GM18861 (cell line): ENCODE measurements at regions not wholly inside any gene's neighbourhood (a gene's known extent, or its start where the extent isn't known, plus 50 kb on each side); places are given as distances from the start of the nearest gene placed in this dataset.

ENCODE experiments used
- ATAC-seq: cut with Tn5 transposase; IDR thresholded peaks from one replicate; pipeline ENCODE4 v1.9.1; 2021; ENCODE audit not compliant: unreplicated experiment

GRCh38 chr4:120434756-120435155 is 368.1 kb upstream of the MAD2L1 start:
- ATAC-seq: no peak

GRCh38 chr4:120432301-120432860 is 365.7 kb upstream of the MAD2L1 start:
- no peak for ATAC-seq

DNA sequence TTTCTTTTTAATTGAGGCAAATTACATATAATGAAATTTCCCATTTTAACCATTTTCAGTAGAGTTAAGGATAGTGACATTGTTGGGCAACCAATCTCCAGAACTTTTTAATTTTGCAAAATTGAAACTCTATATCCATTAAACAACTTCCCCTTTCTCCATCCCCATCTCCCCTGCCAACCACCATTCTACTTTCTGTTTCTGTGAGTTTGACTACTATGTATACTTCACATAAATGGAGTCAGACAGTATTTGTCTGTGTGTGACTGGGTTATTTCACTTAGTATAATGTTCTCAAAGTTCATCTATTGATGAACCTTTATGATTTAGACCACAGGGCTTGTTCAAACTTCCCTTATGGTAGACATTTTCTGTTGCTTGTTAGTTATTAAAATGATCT is 364.5 kb upstream of the MAD2L1 start:
- no peak for ATAC-seq

DNA sequence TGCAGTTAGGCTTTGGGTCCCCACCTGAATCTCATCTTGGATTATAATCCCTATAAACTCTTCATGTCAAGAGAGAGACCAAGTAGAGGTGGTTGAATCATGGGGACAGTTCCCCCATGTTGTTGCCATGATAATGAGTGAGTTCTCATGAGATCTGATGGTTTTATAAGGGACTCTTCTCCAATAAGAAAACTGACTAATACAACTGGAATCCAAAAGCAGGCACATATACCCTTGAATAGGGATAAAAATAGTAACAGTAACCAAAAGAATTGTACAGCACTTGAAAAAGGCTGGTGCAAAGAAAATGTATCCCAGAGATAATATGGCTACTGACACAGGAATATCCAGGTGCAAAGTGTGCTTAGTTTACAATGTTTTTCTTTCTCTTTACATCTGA is 351.5 kb upstream of the MAD2L1 start:
- no peak for ATAC-seq

- ATAC-seq: no peak
Measured at GRCh38 chr4:120415896-120416295, 349.2 kb upstream of the MAD2L1 start.

GRCh38 chr4:120406960-120407359 is 340.3 kb upstream of the MAD2L1 start:
- ATAC-seq: no peak

DNA sequence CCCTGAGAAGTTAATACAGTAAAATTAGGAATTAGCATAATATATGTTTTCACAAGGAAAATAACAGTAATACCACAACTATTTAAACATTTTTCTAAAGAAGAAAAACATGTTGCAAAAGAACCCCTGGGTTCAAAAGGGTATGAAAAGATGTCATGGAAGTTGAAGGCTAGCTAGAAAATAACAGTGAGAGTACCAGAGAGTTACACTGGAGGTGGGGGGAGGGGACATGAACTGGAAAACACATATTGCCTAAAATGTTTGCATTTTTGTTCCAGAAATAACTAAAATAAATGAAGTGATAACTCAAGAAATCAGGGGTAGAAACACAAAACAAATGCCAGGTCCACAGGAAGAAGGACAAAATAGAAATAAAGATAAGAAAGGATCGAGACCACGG is 336.6 kb upstream of the MAD2L1 start:
- ATAC-seq: no peak

GRCh38 chr4:120400441-120400840 is 333.8 kb upstream of the MAD2L1 start:
- no peak for ATAC-seq

GRCh38 chr4:120399826-120400225 is 333.2 kb upstream of the MAD2L1 start:
- no peak for ATAC-seq

DNA sequence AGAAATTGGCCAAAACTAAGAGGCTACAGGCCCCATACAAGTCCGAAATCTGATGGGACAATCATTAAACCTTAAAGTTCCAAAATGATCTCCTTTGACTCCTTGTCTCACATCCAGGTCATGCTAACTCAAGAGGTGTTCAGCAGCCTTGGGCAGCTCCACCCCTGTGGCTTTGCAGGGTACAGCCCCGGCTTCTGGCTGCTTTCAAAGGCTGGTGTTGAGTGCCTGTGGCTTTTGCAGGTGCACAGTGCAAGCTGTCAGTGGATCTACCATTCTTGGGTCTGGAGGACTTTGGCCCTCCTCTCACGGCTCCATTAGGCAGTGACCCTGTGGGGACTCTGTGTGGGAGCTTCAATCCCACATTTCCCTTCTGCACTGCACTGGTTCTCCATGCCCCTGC is 329.1 kb upstream of the MAD2L1 start:
- no peak for ATAC-seq

GRCh38 chr4:120355881-120356280 is 289.2 kb upstream of the MAD2L1 start:
- ATAC-seq: no peak

- ATAC-seq: no peak
Measured at GRCh38 chr4:120354381-120354780, 287.7 kb upstream of the MAD2L1 start.

DNA sequence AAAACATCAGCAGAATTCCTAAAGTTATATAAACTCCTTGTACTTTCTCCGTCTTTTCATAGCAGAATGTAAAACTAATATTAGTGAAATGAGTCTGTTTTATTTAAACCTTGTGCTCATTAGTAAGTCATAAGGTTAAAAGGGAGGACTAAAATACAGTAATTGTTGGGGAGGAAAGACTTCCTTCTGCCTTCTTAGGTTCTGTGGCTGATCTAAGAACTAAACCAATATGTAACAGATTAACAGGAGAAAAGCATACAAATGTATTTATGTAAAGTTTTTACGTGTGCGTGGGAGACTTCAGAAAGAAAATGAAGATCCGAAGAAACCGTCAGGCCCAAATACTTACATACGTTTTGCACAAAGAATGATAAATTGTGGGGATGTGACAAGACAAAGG is 286.6 kb upstream of the MAD2L1 start:
- ATAC-seq: no peak

- no peak for ATAC-seq
Measured at GRCh38 chr4:120352739-120353138, 286.1 kb upstream of the MAD2L1 start.

- ATAC-seq: no peak
Measured at GRCh38 chr4:120348948-120349347, 282.3 kb upstream of the MAD2L1 start.

GRCh38 chr4:120348521-120348920 is 281.9 kb upstream of the MAD2L1 start:
- ATAC-seq: no peak

DNA sequence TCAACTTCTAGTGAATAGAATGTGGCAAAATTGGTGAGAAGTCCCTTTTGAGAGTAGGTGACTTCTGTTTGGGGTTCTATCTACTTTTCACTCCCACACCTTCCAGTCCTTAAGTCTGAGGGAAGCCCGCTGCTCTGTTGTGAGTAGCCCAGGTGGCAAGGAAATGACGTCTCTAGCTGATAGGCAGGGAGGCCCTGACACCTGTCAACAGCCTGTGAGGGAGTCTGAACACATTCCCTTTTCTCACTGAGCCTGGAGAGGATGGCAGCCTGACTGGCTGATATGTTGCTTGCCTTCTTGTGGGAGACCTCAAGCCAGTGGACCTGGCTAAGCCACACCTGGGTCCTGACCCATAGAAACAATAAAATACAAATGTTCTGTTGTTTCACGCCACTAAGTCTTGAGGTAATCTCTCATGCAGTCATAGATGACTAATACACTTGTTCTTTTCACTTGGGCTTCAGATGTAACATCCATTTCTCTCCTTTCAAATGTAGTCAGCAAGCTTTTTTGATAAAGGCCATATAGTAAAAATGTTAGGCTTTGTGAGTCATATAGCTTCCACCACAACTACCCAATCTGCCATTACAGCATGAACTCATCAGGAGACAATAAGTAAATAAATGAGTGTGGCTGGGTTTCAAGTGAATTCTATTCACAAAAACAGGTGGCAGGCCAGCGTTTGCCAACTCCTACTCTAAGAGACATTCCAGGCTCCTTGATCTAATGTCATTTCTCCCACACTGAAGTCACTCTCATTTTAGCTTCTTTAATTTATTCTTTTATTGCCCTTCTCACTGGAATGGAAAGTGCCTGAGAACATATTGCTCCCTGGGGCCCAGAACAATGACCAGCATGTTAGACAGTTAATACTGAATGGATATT is 265.1 kb upstream of the MAD2L1 start:
- ATAC-seq: no peak

GRCh38 chr4:120329386-120329785 is 262.7 kb upstream of the MAD2L1 start:
- ATAC-seq: no peak

DNA sequence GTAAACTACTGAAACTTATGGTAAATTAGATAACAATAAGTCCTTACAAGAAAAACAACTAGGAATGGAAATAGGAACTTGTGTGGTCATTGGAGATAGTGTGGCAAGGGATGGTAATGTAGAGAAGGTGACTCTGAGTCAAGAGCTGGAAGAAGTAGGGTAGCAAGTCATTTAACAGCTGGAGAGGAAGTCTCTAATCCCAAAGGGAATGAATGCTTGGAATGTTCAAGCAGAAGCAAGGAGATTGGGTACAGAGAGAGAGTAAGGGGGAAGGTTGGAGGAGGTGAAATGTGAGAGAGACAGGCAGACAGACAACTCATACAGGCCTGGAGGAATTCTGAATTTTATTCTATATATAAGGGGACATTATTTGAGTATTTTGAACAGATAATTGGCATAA is 260.6 kb upstream of the MAD2L1 start:
- ATAC-seq: no peak

DNA sequence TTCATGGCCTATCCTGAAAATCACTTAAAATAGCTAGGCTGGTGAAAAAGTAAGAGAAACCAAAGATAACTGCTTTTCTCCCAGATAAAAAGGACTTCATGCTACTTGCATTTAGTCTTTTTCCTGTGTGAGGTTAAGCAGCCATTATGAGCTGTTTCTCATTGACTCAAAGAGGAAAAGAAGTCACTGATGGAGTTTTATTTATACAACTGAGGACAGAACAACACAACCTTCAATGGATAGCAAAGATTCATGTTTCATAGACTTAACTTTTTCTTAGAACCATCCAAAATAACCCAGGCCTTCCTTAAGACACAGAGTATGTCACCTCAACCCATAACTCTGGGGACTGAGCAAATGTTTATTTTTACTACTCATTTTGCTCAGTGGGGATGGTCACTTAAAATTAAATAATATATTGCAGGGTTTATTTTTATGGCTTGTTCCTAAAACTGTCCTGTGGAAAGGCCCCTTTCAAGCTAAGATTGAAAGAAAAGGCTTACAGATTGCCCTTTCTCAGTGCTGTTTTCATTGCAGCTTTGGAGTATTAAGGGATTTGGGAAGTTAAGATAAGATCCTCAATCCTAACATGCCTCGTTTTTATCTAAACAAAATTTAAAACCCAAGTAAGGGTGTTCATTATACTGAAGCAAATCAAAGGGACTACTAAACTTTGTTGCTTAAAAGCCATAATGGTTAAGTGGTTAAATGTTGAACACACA is 252.6 kb upstream of the MAD2L1 start:
- ATAC-seq: no peak

GRCh38 chr4:120318196-120318846 is 251.7 kb upstream of the MAD2L1 start:
- no peak for ATAC-seq

DNA sequence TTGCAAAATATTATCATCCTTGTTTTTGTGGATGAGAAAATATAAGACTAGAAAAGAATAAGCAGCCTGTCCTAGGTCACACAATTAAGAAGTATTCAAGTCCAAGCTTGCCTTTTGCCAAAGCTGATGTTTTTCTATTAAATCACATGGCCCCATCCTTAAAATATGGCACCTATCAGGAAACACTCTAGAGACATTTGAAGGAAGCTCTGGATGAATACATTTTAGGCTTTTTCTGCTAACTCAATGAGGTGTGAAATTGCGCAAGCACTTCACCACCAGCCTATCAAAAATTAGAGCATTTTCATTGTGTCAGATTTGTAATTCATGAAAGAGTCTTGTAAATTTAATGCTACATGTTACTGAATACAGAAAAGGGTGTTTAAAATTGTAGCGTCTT is 251.1 kb upstream of the MAD2L1 start:
- ATAC-seq: no peak
